Ishikawa (cell line): ENCODE measurements at regions not wholly inside any gene's neighbourhood (a gene's known extent, or its start where the extent isn't known, plus 50 kb on each side); places are given as distances from the start of the nearest gene placed in this dataset.

Source experiments
- CEBPB ChIP-seq: IDR thresholded peaks from 2 replicates; pipeline ENCODE4 v1.6.1; 2012
- CREB1 ChIP-seq: IDR thresholded peaks from 2 replicates; pipeline ENCODE4 v1.6.1; 2012; ENCODE audit warnings: low read depth
- EGR1 ChIP-seq: IDR thresholded peaks from 2 replicates; pipeline ENCODE4 v1.6.1; 2012
- EP300 ChIP-seq: IDR thresholded peaks from 2 replicates; pipeline ENCODE4 v1.6.1; 2012; ENCODE audit warnings: borderline replicate concordance
- FOXM1 ChIP-seq: IDR thresholded peaks from 2 replicates; pipeline ENCODE4 v1.6.1; 2012; ENCODE audit warnings: low read depth, borderline replicate concordance
- MAX ChIP-seq: IDR thresholded peaks from 2 replicates; pipeline ENCODE4 v1.6.1; 2012
- NFIC ChIP-seq: IDR thresholded peaks from 2 replicates; pipeline ENCODE4 v1.6.1; 2012
- RAD21 ChIP-seq: IDR thresholded peaks from 2 replicates; pipeline ENCODE4 v1.6.1; 2012; ENCODE audit warnings: low read depth
- REST ChIP-seq: IDR thresholded peaks from 2 replicates; pipeline ENCODE4 v1.6.1; 2012; ENCODE audit warnings: low read depth, mild to moderate bottlenecking
- TAF1 ChIP-seq: IDR thresholded peaks from 2 replicates; pipeline ENCODE4 v1.6.1; 2012; ENCODE audit warnings: low read depth, mild to moderate bottlenecking
- TCF12 ChIP-seq: IDR thresholded peaks from 2 replicates; pipeline ENCODE4 v1.6.1; 2012; ENCODE audit warnings: low read depth
- TEAD4 ChIP-seq: IDR thresholded peaks from 2 replicates; pipeline ENCODE4 v1.6.1; 2012
- USF1 ChIP-seq: IDR thresholded peaks from 2 replicates; pipeline ENCODE4 v1.6.1; 2012
- YY1 ChIP-seq: IDR thresholded peaks from 2 replicates; pipeline ENCODE4 v1.6.1; 2012; ENCODE audit warnings: low read depth
- ZBTB7A ChIP-seq: IDR thresholded peaks from 2 replicates; pipeline ENCODE4 v1.6.1; 2012; ENCODE audit warnings: low read depth

GRCh38 chr9:129310666-129311350, 132.7 kb upstream of the IER5L start:
- TF ChIP-seq MAX = no peak
- no peak for TF ChIP-seq YY1
- TF ChIP-seq TCF12 = no peak
- no peak for TF ChIP-seq USF1
- TF ChIP-seq EP300 = no peak
- TF ChIP-seq ZBTB7A = no peak
- no peak for TF ChIP-seq CREB1
- TF ChIP-seq FOXM1 = no peak
- TF ChIP-seq EGR1 = no peak
- TF ChIP-seq TEAD4 = no peak

GRCh38 chr9:129309906-129310305, 131.8 kb upstream of the IER5L start:
- TF ChIP-seq EGR1 (no peak), CREB1 (no peak), REST (no peak), TCF12 (no peak), TAF1 (no peak), TEAD4 (no peak), CEBPB (no peak), USF1 (no peak), NFIC (no peak), FOXM1 (no peak), MAX (no peak), YY1 (no peak), EP300 (no peak), ZBTB7A (no peak), RAD21 (no peak)

GRCh38 chr9:129309041-129309430, 131.0 kb upstream of the IER5L start:
- no peak for TF ChIP-seq CREB1
- no peak for TF ChIP-seq TEAD4
- no peak for TF ChIP-seq USF1
- TF ChIP-seq TAF1 = no peak
- TF ChIP-seq CEBPB = no peak
- TF ChIP-seq RAD21 = no peak
- TF ChIP-seq NFIC = no peak
- TF ChIP-seq EP300 = no peak
- TF ChIP-seq TCF12 = no peak
- TF ChIP-seq ZBTB7A = no peak
- TF ChIP-seq MAX = no peak
- TF ChIP-seq REST = no peak
- no peak for TF ChIP-seq EGR1
- TF ChIP-seq FOXM1 = no peak
- TF ChIP-seq YY1 = no peak

GRCh38 chr9:129307227-129307970, 129.3 kb upstream of the IER5L start:
- no peak for TF ChIP-seq REST
- no peak for TF ChIP-seq NFIC
- no peak for TF ChIP-seq FOXM1
- no peak for TF ChIP-seq TAF1
- TF ChIP-seq TEAD4 = no peak
- no peak for TF ChIP-seq YY1
- no peak for TF ChIP-seq ZBTB7A
- TF ChIP-seq CREB1 = no peak
- TF ChIP-seq EGR1 = no peak
- no peak for TF ChIP-seq EP300
- no peak for TF ChIP-seq USF1
- TF ChIP-seq RAD21 = no peak
- TF ChIP-seq MAX = no peak
- no peak for TF ChIP-seq CEBPB
- no peak for TF ChIP-seq TCF12
